ENCODE measurements at regions not wholly inside any gene's neighbourhood (a gene's known extent, or its start where the extent isn't known, plus 50 kb on each side); places are given as distances from the start of the nearest gene placed in this dataset.

DNA sequence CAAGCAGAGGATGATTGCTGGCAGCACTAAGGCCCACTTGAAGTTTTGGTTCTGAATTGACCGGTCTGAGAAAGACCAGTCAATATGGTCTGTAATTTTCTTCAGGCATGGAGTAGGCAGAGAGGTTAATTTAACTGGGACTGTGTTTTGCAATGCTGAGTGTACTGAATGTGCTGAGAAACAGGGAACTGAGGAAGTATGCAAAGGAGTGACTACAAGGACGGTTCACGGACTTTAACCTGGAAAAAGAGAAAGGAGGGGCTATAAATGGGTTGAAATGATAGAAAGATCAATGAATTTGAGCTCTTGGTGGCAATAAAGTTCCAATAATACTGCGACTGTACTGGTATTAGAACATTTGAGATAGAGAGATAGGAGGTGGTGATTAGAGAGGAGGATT, 84.5 kb downstream of the MAGEB17 start:
- TF ChIP-seq, protein P1, sequence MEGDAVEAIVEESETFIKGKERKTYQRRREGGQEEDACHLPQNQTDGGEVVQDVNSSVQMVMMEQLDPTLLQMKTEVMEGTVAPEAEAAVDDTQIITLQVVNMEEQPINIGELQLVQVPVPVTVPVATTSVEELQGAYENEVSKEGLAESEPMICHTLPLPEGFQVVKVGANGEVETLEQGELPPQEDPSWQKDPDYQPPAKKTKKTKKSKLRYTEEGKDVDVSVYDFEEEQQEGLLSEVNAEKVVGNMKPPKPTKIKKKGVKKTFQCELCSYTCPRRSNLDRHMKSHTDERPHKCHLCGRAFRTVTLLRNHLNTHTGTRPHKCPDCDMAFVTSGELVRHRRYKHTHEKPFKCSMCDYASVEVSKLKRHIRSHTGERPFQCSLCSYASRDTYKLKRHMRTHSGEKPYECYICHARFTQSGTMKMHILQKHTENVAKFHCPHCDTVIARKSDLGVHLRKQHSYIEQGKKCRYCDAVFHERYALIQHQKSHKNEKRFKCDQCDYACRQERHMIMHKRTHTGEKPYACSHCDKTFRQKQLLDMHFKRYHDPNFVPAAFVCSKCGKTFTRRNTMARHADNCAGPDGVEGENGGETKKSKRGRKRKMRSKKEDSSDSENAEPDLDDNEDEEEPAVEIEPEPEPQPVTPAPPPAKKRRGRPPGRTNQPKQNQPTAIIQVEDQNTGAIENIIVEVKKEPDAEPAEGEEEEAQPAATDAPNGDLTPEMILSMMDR (IDR thresholded peaks at IDR 0.05), result no peak
- no peak for TF ChIP-seq REST (IDR thresholded peaks at IDR 0.05; ENCODE audit: insufficient read depth in 1 of 2, low read depth in 2 of 2, low read length in 1 of 2)
